ENCODE measurements at regions not wholly inside any gene's neighbourhood (a gene's known extent, or its start where the extent isn't known, plus 50 kb on each side); places are given as distances from the start of the nearest gene placed in this dataset.
"Not testable (repeated sequence)": the region's sequence is repeated elsewhere in the genome, so short reads cannot be mapped to it uniquely, and the experiment has no call there.

DNA sequence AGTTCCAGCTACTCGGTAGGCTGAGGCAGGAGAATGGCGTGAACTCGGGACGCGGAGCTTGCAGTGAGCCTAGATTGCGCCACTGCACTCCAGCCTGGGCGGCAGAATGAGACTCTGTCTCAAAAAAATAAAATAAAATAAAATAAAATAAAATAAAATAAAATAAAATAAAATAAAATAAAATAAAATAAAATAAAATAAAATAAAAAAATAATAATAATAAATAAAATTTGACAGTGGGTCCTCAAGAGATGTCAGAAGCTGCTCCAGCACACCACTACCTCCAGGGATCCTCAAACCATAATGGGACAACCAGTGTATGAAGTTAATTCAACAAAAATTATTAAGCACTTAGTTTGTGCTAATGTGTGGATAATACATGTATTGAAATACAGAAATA, 97.4 kb downstream of the SLC17A6 start:
- Mint-ChIP-seq H3K27me3 (peaks cover 36% of the 10 kb centered on the region), H3K4me1 (ENCODE audit: low read depth) (peaks cover 14% of the 10 kb centered on the region)
- not testable (repeated sequence) for H3K36me3 Mint-ChIP-seq (ENCODE audit: low read depth); H3K27ac Mint-ChIP-seq; H3K4me3 Mint-ChIP-seq; H3K9me3 Mint-ChIP-seq

DNA sequence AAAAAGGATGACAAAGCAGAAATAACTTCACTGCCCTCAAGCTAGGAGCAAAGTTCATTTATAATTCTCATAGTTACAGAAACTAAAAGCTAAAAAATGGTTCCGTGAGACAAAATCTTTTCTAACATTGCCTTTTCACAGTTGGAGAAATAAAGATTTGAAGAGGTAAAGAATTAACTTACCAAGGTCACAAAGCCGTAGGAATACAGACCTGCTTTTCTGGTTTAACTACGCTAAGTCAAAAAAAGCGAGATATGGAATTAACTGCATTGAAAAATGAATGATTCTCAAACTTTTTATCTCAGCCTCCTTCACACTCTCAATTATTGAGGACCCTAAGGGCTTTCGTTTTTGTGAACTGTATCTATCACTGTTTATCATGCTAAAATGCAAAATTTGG, 95.3 kb downstream of the SLC17A6 start:
- H3K36me3 Mint-ChIP-seq (ENCODE audit: low read depth) = no peaks in the 10 kb centered on the region
- no peaks in the 10 kb centered on the region for H3K9me3 Mint-ChIP-seq
- H3K27ac Mint-ChIP-seq = no peak overlapping the region
- H3K4me3 Mint-ChIP-seq = no peak overlapping the region
- peaks cover 14% of the 10 kb centered on the region for H3K4me1 Mint-ChIP-seq (ENCODE audit: low read depth)
- peaks cover 36% of the 10 kb centered on the region for H3K27me3 Mint-ChIP-seq

DNA sequence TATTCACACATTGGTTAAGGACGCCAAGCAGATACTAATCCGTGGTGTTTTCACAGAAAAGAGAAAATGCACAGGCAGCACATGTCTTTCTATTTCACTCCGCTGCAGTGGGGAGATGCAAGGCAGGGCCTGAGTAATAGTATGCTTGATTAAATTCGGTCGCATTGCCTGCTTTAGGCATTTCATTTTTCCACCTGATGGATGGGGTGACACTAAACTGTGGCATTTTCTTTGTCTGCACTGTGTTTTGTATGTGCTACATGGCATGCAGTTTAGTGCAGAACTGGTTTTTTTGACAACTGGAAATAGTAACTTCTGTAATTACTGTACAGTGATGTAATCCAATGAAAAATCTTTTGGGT, 94.9 kb downstream of the SLC17A6 start:
- H3K4me1 Mint-ChIP-seq (ENCODE audit: low read depth) = peaks cover 14% of the 10 kb centered on the region
- H3K36me3 Mint-ChIP-seq (ENCODE audit: low read depth) = no peaks in the 10 kb centered on the region
- peaks cover 36% of the 10 kb centered on the region for H3K27me3 Mint-ChIP-seq
- peaks cover 3% of the 10 kb centered on the region for H3K9me3 Mint-ChIP-seq
- H3K27ac Mint-ChIP-seq = no peak overlapping the region
- H3K4me3 Mint-ChIP-seq = peak overlapping the region; percentile 51

DNA sequence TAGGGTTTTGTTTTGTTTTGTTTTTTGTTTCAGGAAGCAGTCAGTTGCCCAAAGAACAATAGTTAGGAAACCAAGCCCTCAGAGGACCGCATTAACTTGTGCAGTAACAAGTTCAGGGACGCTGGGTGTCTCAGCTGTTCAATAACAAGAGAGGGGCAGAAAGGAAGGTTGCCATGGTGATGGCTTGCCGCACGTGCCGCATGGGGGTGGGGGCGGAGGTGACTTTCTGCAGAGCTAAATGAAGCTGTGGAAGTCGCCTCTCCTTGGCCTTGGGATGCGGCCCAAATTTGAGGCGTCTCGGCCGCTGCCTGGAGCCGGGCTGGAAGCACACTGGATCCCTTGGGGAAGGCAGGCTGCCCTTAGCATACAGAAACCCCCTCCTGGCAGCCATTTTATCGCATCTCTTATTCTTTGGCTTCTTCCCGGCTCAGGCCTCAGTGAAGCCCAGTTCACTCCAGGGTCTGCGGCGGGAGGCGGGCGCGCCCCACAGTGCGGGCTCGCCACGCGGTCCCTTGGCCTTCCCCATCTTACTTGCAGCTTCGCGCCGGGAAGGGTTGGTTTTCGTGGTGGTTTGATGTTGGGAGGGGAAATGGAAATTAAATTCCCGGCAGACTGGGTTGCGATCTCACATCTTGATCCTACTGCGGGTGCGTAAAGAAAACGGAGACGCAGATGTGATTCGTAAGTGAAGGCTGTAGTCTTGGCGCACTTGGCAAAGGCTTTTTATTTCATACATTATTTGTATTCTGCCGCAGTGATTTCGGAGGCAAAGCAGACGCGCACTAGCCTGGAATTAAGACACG, 94.3 kb downstream of the SLC17A6 start:
- Mint-ChIP-seq H3K4me1 (ENCODE audit: low read depth) (peaks cover 14% of the 10 kb centered on the region), H3K9me3 (peaks cover 3% of the 10 kb centered on the region), H3K27me3 (peaks cover 41% of the 10 kb centered on the region), H3K36me3 (ENCODE audit: low read depth) (no peaks in the 10 kb centered on the region), H3K4me3 (peak overlapping the region; percentile 51), H3K27ac (no peak overlapping the region)

GRCh38 chr11:22431106-22431505, 92.9 kb downstream of the SLC17A6 start:
- Mint-ChIP-seq H3K27me3 (peaks cover 45% of the 10 kb centered on the region), H3K27ac (no peak overlapping the region), H3K4me3 (no peak overlapping the region), H3K36me3 (ENCODE audit: low read depth) (no peaks in the 10 kb centered on the region), H3K4me1 (ENCODE audit: low read depth) (peaks cover 14% of the 10 kb centered on the region), H3K9me3 (peaks cover 3% of the 10 kb centered on the region)

- peaks cover 14% of the 10 kb centered on the region for H3K4me1 Mint-ChIP-seq (ENCODE audit: low read depth)
- H3K4me3 Mint-ChIP-seq = no peak overlapping the region
- H3K36me3 Mint-ChIP-seq (ENCODE audit: low read depth) = no peaks in the 10 kb centered on the region
- peaks cover 45% of the 10 kb centered on the region for H3K27me3 Mint-ChIP-seq
- H3K27ac Mint-ChIP-seq = no peak overlapping the region
- peaks cover 3% of the 10 kb centered on the region for H3K9me3 Mint-ChIP-seq
These were observed 92.5 kb downstream of the SLC17A6 start for GRCh38 chr11:22430639-22431038.

- no peak overlapping the region for H3K4me3 Mint-ChIP-seq
- H3K36me3 Mint-ChIP-seq (ENCODE audit: low read depth) = no peaks in the 10 kb centered on the region
- peaks cover 3% of the 10 kb centered on the region for H3K9me3 Mint-ChIP-seq
- peaks cover 45% of the 10 kb centered on the region for H3K27me3 Mint-ChIP-seq
- peaks cover 14% of the 10 kb centered on the region for H3K4me1 Mint-ChIP-seq (ENCODE audit: low read depth)
- no peak overlapping the region for H3K27ac Mint-ChIP-seq
These were observed 92.0 kb downstream of the SLC17A6 start for GRCh38 chr11:22430141-22430541.

Data from stimulated activated naive CD8-positive, alpha-beta T cell treated with anti-CD3 and anti-CD28 coated beads, Interleukin-15, Interleukin-2, amounts not matched to agents 100 ng/mL and 50 ng/mL, for 24 hours (primary cell).